GM21360 (cell line): ENCODE measurements at regions not wholly inside any gene's neighbourhood (a gene's known extent, or its start where the extent isn't known, plus 50 kb on each side); places are given as distances from the start of the nearest gene placed in this dataset.

Experiments
- ATAC-seq: cut with Tn5 transposase; IDR thresholded peaks from one replicate; pipeline ENCODE4 v1.9.1; 2021; ENCODE audit warnings: mild to moderate bottlenecking, moderate library complexity; ENCODE audit not compliant: unreplicated experiment

- no peak for ATAC-seq
These were observed 764.9 kb downstream of the TECRL start for GRCh38 chr4:63644396-63644795.

DNA sequence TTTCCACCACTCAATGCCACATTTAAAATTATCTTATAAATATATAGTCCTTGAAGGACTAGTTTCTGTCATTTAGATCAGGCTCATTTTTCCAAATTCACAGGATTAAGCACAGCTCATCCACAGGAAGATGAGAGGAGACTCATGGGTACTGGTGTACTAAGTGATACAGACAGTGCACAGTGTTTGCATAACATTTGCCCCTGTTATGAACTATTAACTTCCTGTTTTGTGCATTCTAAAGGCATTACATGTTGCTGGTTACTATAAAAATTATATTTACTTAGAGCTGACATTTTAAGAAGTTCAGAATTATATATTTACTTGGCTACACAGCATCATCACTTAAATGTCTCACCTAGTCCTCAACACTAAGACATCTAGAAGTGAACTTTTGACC lies 772.0 kb downstream of the TECRL start:
- no peak for ATAC-seq

GRCh38 chr4:63632858-63633257 lies 776.4 kb downstream of the TECRL start:
- ATAC-seq, result no peak

DNA sequence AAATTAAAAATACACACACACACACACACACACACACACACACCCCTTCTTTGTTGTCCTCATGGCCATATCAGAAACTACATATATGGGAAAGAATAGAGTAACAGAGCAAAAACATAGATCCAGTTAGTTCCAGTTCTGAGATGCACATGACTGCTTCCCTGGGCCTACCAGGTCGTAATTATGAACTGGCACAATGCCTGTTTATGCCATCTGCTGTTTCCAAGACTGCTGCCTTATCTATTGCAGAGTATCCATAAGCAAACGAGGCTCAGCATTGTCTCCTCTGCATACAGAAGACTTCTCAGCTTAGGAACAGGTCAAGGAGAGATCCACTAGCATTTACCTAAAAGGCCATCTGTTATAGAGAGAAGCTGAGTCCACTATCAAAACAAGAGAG lies 789.0 kb downstream of the TECRL start:
- ATAC-seq, result no peak

GRCh38 chr4:63619771-63620170 lies 789.5 kb downstream of the TECRL start:
- no peak for ATAC-seq

DNA sequence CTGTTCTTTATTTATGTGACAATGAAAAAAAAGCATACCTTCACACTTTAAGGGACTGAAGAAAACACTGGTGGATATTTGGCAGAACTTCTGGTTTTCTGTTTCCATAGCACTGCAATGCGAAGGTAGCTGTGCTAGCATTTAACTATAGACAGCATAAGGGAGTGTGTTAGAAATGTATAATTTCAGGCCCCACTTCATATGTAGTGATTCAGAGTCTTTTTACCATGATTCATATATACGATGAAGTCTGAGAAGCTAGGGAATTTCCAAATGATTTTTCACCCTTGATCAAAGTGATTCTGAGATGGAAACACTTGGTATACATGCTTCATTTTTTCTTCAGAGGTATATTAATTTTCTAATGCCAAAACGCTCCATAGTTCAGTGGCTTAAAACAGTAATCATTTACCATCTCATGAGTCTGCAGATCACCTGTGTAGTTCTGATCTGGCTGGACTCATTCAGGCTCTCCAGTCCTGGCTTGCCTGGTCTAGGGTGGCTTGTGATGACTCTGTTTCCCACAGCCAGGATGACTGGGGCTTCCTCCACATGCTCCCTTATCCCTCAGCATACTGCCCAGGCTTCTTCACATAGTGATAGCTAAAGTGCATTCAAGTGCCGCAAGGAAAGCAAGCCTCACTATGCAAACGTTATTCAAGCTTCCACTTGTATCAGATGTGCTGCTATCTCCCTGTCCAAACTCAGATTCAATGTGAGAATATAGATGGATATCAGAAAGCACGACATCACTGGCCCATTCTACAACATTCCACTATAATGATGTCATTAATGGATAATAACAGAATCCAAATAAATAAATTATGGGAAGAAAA lies 790.1 kb downstream of the TECRL start:
- no peak for ATAC-seq

- no peak for ATAC-seq
These were observed 801.9 kb downstream of the TECRL start for GRCh38 chr4:63607169-63607872.

GRCh38 chr4:63589796-63590195 lies 819.5 kb downstream of the TECRL start:
- no peak for ATAC-seq

- no peak for ATAC-seq
These were observed 825.7 kb downstream of the TECRL start for GRCh38 chr4:63583561-63583960.

DNA sequence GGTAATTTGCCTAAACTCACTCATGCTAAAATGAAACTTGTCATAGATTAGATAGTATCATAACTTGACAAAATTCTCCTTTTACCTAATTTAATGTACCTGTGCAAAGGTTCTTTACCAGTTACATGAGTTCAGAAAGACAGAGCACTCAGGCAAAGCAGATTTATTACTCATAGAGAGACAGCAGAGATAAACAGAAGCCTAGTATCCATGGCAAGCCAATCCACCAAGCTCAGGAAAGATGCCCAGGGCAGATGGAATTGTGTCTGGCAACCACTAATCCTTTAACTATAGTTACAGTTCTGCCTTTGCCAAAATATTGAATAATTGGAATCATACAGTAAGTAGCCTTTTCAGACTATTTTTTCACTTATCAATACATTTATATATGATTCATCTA lies 826.2 kb downstream of the TECRL start:
- ATAC-seq, result no peak

DNA sequence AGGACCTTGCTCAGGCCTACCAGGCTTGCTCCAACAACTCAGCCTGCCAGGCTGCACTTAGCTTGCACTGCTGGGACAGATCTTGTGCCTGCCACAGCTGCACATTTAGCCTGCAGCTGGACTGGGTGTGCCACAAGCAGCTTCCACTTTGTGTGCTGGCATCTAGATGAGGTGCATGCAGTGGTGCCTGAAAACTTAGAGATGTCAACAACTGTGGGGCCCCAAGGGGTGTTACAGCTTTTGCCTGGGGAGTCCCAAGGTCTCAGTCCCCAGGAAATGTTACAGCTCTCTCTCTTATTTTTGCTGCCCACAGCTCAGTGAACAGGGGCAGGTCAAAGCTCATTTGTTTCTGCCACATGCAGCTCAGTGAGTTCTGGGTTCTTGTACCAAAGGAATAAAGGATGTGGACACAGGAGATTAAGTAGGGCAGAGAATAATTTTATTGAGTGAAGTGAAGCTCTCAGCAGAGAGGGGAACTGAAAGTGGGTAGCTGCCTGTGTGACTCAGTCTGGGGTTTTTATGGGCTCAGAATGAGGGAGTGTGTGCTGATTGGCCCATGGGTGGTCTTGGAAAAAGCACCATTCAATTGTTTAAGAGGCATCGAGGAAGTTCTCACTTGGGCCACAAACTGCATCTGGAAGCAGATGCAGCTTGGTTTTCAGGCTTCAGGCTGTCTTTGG lies 828.3 kb downstream of the TECRL start:
- ATAC-seq, result no peak

- ATAC-seq, result no peak
These were observed 830.9 kb downstream of the TECRL start for GRCh38 chr4:63578383-63578782.

DNA sequence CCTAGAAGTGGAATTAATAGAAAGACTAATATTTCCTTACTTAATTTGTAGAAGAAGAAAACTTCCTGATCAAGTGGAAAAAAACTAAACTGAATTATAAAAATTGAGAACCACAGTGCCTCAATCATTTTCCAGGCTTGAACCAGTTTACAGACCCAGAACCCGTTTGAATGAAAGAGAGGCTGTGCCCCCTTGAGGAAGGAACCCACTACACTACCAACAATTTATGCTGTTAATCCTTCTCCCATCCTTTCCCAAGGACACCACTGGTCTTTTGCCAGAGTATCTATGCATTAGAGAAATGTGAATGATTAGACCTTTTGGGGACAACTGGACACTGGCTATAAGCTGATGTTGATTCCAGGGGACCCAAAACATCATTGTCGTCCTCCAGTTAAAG lies 842.6 kb downstream of the TECRL start:
- ATAC-seq, result no peak

- ATAC-seq, result no peak
These were observed 845.8 kb downstream of the TECRL start for GRCh38 chr4:63563288-63564014.

DNA sequence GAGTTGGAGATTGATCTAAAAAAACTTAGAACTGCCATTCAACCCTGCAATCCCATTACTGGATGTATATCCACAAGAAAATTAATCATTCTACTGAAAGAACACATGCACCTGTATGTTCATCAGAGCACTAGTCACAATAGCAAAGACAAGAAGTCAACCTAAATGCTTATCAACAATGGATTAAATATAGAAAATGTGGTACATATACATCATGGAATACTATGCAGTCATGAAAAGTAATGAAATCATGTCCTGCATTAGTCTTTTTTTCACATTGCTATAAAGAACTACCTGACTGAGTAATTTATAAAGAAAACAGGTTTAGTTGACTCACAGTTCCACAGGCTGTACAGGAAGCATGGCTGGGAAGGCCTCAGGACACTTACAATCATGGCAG lies 850.5 kb downstream of the TECRL start:
- no peak for ATAC-seq

DNA sequence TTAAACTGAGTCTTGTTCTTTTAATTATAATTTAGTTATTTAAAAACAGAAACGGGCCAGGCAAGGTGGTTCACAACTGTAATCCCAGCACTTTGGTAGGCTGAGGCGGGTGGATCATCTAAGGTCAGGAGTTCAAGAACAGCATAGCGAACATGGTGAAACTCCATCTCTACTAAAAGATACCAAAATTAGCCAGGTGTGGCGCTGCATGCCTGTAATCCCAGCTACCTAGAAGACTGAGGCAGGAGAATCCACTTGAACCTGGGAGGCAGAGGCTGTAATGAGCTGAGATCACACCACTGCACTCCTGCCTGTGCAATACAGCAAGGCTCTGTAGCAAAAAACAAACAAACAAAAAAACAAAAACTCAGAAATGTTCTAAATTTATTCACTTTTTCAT lies 852.9 kb downstream of the TECRL start:
- ATAC-seq, result no peak

DNA sequence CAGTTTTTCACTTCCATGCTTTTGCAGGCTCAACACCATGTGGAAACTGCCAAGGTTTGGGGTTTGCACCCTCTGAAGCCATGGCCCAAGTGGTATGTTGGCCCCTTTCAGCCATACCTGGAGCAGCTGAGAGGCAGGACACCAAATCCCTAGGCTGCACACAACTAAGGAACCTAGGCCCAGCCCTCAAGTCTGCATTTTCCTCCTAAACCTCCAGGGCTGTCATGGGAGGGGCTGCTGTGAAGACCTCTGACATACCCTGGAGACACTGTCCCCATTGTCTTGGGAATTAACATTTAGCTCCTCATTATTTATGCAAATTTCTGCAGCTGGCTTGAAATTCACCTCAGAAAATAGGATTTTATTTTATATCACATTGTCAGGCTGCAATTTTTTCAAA lies 856.1 kb downstream of the TECRL start:
- no peak for ATAC-seq

DNA sequence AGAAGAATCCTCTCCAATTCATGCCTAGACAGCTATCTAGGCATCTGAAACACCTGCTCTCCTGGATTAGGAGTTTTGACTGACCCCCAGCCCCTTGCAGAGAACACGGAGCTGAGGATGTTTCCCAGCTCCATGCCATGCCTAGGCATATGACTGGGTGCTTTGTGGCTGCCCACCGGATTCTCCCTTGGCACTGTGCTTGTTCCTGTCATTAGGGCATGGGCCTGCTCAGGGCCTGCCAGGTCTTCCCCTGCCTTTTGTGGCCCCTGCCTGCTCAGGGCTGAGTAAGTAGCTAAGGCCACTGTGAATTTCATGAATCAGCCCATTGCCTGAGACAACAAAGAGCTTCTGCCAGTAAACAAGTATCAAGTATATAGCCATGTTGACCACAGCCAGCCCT lies 867.4 kb downstream of the TECRL start:
- no peak for ATAC-seq

- no peak for ATAC-seq
These were observed 879.5 kb downstream of the TECRL start for GRCh38 chr4:63529581-63530337.

GRCh38 chr4:63528256-63528991 lies 880.8 kb downstream of the TECRL start:
- no peak for ATAC-seq
